ENCODE measurements at regions not wholly inside any gene's neighbourhood (a gene's known extent, or its start where the extent isn't known, plus 50 kb on each side); places are given as distances from the start of the nearest gene placed in this dataset.

DNA sequence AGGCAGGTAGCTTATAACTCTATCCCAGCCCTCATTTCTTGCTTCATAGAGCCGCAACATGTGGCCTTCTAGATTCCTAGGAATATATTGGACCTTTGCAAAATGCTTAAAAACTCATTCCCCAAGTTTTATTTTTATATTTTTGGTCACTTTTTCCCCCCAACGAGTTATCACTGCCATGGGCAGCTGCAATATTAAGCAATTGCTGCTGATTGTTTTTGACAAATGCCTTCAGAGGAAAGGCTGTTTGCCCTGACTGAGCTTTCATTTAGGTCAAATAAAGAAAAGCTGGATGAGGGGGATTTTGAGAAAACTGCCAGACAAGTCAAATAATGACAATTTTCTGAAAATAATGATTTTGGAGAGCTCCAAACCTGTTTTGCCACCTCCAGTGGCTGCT is 976.9 kb upstream of the MBL2 start:
- DNase-seq, result no peak

DNA sequence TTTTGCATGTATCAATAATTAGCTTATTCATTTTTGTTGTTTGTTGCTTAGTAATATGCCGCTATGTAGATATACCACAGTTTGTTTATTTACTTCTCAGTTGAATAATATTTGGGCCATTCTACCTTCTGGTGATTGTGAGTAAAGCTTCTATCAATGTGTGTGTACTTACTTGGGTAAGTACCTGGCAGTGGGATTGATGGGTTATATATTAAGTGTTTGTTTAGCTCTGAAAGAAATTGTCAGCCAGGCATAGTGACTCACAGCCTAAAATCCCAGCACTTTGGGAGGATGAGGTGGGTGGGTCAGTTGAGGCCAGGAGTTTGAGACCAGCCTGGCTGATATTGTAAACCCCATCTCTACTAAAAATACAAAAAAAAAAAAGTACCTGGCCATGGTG is 975.7 kb upstream of the MBL2 start:
- no peak for DNase-seq

DNA sequence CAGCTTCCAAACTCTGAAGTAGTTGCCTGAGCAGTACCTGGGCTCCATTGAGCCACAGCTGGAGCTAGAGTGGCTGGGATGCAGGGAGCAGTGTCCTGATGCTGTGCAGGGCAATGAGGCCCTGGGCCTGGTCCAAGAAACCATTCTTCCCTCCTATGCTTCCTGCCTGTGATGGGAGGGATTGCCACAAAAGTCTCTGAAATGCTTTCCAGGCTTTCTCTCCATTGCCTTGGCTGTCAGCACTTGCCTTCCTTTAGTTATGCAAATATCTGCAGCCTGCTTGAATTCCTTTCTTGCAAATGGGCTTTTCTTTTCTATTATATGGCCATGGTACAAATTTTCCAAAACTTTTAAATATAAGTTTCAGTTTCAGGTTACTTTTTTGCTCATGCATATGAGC is 972.2 kb upstream of the MBL2 start:
- no peak for DNase-seq

DNA sequence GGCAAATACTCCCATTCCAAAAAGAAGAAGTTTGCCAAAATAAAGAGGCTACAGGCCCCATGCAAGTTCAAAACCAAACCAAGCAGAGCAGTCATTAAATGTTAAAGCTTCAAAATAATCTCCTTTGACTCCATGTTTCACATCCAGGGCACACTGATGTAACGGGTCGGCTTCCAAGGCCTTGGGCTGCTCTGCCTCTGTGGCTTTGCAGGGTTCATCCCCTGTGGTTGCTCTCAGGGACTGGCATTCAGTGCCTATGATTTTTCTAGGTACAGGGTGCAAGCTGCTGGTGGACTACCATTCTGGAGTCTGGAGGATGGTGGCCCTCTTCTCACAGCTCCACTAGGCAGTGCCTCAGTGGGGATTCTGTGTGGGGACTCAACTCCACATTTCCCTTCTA is 971.6 kb upstream of the MBL2 start:
- no peak for DNase-seq

DNA sequence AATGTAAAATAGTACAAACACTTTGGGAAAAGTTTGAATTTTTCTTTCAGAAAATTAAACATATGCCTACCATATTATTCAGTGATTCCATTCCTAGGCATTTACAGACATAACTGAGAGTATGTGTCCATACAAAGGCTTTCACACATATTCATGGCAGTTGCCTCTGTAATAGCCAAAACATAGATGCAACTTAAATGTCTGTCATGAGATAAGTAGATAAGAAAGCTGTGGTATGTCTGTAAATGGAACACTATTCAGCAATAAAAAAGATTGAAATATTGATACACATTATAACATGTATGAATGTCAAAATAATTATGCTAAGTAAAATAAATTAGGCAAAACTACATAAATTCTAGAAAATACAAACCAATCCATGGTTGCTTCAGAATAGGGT is 964.5 kb upstream of the MBL2 start:
- no peak for DNase-seq

DNA sequence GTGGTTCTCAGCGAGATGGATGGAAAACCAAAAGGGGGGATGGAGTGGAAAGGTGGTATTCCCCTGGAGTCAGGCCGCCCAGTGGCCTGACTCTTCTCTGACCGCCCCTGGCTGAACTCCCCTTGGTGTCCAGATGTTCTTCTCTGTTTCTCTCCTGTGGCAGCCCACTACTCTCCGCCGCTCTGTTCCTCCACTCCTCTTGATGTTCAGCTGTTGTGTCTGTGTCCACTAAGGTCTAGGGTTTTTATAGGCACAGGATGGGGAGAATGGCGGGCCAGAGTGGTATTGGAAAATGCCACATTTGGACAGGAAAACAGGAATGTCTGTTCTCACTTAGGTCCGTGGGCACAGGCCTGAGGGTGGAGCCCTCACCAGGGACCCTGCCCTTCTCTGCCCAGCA is 954.3 kb upstream of the MBL2 start:
- DNase-seq, result no peak

DNA sequence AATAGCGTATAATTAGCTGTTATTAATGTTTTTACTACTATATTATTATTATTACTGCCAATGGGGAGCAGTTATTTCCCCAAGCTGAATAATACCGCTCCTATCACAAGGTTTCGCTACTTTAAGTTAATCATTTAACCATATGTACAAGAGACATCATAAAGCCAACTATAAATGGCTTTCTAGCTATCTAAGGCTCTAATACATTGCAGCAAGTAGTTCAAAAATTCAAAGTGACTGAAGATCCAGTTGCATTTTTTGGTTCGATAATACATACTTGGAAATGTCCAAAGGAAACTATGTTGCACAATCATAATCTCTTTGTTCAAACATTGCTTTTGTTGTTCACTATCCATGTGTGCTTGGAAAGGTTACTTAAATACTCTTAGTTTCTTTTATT is 952.0 kb upstream of the MBL2 start:
- DNase-seq, result no peak

DNA sequence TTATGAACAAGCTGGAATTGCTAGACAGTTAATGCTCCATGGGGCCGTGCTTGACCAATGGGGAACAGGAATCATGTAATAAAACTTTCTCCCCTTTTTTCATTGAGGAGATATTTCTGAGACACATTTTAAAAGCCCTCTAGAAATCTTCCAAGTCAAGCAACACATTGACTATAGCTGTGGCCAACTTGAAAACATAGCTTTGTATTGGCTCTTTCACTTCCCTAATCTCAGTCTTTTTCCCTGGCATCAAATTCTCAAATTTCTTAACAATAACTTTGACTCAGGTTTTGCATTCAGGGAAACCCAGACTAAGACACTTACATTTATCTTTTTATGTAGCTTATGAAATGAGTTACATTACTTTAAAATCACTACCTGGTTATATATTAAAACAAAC is 947.1 kb upstream of the MBL2 start:
- DNase-seq, result no peak

DNA sequence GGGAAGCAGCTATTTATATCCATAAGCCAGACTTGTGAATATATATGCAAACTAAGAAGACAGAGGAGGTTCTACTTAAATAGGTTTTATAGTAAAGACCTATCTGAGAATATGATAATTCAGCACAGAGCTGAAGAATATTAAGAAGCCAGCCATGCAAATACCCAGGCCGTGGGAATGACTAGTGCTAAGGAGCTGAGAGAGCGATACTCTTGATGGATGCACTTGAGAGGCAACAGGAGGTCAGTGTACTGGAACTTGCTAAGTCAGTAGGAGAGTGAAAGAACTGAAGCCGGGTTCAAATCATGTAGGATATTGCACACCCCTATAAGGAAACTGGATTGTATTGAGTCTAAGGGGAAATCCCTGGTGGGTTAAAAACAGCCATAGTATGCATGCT is 943.6 kb upstream of the MBL2 start:
- no peak for DNase-seq

DNA sequence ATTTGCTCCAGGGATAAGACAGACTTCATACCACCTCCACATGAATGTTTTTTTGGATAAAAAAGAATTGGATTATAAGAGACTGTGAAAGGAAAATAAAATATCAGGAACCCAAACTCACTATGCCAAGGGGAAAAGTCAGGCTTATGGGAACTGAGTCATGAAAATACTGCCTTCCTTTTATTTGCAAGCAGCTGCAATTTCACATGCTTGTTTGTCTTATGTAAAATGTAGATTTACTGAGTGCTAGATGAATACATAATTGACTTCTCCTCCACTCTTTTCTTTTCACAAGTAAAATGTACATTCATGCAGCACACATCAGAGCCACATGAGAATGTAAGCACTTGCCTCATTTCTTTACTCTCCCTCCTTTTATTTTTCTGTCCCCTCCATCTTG is 940.8 kb upstream of the MBL2 start:
- no peak for DNase-seq

DNA sequence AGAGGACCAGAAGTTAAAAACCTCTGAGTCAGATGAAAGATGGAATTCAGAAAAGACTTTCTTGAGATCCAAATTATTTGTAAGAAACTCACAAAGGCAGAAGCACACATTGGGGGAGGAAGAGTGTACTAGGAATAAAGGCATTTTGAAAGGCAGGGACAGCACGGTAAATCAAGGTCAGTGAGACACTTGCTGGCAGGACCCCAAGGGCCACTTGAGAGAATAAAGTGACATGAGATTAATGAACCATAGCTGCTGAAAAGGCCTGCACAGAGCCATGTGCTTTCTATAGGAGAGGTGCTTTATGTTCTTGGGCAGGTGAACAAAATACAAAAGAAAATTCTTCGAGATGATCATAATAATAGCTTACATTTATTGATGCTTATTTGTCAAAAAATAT is 929.9 kb upstream of the MBL2 start:
- DNase-seq, result no peak

DNA sequence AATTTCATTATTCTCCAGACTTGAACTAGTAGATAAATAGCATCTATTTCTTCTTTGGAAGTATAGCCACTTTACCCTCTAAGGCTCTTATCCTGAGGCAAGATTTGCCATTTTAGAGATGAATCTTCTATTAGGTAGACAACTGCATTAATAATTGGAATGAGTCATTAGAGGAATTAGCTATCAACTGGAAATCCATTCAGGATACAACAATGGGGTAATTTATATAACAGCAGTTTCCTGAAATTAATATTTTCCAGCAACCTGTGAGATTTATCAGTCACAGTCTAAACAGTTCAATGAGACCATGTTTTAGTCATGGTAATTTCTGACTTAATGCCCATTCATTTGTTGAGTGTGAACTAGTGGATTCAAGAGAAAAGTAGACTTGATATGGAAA is 928.6 kb upstream of the MBL2 start:
- no peak for DNase-seq

DNA sequence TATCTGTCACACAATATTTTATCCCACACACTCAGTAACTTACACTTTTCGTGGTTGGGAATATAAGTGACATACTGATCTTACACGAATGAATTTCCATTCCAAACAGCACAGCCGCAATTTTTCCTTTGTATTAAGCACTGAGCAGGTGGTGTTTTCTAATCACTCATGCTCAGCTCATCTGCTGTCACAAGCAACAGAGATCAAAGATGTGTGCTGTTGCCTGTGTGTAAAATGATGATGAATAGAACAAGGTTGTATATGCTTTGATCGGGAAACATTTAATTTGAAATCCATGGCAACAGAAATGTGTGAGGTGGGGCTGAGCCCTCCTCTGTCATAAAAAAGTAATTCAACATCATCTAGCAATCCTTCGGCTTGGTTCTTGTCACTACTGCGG is 927.7 kb upstream of the MBL2 start:
- no peak for DNase-seq

DNA sequence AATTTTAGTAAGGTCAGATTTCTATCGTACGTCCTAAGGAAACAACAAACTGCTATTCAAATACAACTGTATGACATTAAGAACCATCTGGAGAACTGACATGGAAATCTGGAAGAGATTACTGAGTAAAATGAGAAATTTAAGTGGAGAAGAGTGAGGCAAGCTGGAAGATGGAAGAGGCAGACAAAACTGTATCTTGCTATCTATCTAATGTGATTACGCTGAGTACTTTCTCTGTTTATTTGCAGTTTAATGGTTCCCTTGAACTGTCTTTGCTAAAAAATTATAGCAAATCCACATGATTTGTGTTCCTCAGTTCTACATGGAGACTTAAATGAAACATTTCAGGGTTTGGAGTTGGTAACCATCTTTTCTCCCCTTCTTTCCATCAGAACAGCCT is 927.1 kb upstream of the MBL2 start:
- DNase-seq, result no peak

DNA sequence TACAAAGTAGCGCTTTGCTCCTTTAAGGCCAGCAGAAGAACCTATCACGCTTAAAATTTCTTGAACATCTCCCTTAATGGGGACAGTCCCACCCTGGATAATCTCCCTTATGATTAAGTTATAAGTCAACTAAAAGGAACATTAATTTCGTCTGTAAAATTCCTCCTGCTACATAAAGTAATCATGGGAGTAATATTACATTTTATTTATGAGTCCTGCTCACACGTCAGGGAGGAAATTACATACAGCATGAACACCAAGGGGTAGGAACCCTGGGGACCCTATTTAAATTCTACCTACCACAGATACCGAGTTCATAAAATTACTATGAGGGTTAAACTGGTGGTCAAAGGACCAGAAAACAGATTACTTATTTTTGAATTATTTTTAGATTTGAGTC is 926.6 kb upstream of the MBL2 start:
- no peak for DNase-seq

DNA sequence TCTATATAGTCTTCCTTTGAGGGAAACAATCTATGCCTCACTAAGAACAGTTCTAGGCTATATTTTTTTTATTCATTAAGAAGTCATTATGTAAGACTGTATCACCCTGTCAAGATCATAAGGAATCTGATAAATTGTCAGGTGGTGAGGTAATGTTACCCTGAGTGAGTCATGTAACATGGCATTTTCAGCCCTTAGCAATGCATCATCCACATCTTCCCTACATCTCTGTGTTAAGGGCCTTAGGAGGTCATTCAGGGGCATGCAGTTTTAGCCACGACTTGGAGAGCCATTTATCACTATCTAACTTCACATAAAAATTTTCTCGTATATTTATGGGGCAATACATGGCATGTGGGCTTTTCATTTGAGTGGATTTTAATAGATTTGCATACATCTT is 924.5 kb upstream of the MBL2 start:
- DNase-seq, result no peak

DNA sequence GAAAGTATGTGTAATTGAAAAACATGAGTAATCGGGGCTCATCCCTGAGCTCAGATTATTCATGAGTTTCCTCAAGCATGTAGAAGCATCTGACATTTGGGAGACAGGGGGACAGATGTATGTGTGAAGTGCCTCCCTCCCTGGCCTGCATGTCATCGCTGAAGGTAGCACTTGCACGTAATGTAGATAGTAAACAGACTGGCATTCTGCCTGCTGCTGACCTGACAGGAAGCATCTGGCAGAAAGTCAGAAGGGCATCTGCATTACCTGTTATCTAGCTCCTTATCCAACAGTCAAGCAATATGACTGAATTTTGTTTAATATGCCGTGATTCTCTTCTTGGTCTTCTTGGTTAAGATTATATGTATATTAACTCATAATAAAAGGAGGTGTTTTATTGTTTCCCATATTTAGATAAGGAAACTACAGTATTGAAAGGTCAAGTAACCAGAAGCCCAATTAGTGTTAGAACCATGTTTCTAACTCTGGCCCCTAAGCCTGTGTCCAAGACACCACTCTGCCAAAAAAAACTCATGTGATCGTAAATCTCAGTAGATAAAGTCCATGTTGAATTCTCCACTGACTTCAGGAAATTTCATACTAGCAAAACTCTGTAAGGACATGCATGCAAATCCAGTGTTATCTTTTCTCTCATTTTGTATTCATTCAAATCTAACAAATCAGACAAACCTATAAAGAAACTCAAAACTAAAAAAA is 918.1 kb upstream of the MBL2 start:
- no peak for DNase-seq

DNA sequence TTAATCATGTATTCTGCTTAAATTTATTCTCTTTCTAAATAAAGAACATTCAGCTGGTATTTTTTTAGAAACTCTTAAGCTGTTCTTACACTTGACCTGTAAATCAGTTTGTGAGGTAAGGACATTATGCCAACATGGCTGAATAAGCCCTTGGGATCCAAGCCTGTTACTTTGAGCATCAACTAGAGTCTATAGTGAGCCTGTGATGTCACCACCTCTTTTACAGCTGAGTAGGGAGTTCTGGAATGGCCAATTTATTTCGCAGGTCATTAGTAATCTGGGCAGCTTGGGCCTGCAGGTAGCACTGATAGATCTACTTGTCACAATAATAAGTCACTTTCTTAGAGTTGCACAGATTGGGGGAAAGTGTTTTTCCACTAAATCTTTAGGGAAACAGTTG is 915.2 kb upstream of the MBL2 start:
- DNase-seq, result no peak

DNA sequence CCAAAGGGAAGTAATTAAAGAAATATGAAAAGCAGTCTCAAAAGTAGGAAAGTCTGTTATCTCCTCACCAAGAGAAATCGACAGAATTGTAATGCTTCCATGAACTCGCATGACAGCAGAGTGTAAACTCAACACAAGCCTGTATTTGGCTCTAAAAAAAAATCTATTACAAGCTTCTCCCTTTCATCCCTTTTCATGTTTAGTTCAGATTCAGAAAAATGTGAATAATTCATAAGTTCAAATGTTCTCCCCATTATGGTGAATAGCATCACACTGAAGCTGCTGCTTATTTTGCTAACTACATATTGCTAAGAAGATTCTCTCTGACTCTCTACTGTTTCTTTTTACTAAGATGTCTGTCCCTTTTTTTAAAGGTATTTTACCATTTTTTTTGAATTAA is 910.3 kb upstream of the MBL2 start:
- DNase-seq, result no peak

DNA sequence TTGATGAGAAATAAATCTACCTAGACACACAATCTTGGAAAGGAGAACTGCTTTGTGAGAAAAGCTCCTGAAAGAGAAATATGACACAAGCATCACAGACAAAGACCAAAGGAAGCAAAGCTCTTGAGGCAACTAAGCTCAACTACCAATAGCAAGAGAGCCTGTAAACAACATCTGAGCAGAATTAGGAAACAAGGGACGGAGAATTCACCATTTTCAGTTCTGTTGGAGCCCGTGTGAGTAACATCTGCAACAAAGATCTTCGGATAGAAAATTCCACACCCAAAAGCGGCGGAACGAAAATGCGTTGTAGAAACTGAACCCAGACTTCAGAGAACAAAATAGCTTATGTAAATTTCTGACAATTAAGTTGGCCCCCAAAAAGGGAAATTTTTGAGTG is 909.9 kb upstream of the MBL2 start:
- no peak for DNase-seq

DNA sequence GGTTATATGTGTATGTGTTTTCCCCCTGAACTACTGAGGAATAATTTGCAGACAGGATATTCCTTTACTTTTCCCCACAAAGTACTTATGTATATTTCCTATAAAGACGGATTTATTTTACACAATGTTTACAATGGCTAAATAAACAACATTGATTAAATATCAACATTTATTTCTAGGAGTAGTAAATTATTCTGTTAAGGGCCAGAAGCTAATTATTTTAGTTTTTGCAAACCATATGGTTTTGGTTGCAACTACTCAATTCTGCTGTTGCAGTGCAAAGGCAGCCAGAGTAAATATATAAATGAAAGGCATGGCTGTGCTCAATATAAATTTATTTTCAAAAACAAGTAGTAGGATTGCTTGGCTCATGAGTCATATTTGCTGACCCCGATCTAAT is 907.1 kb upstream of the MBL2 start:
- DNase-seq, result no peak

DNA sequence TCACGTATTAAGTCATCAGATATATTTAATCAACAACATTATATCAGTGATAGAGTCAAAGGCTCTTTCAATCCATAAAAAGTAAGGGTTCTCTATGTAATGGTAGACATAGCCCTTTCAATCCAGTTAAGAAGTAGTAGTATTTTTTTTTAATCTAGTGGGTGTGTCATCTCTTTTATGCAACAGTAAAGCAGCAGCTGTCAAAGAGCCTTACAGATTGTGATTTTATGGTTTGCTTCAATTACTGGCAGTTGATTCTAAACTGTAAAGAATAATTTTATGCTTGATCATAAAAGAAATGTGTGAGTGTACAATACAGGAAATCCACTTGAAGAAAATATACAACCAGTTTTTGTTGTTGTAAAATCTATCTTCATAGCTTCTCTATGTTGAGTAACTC is 902.6 kb upstream of the MBL2 start:
- no peak for DNase-seq

DNA sequence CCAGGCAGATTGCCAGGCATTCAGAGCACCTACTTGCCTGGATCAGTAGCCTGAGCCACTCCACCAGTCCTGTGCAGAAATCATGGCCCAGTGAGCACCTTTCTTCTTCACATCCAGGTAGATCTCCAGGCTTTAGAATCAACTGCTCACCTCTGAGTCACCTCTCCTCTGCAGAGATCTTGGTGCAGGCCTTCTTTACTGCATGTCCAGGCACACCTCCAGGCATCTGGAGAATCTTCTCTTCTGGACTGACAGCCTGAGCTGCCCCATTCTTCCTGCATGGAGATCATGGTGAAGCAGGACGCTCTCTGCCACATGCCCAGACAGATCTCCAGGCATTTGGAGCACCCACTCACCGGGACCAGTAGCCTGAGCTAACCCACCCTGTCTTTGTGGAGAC is 894.5 kb upstream of the MBL2 start:
- DNase-seq, result no peak

DNA sequence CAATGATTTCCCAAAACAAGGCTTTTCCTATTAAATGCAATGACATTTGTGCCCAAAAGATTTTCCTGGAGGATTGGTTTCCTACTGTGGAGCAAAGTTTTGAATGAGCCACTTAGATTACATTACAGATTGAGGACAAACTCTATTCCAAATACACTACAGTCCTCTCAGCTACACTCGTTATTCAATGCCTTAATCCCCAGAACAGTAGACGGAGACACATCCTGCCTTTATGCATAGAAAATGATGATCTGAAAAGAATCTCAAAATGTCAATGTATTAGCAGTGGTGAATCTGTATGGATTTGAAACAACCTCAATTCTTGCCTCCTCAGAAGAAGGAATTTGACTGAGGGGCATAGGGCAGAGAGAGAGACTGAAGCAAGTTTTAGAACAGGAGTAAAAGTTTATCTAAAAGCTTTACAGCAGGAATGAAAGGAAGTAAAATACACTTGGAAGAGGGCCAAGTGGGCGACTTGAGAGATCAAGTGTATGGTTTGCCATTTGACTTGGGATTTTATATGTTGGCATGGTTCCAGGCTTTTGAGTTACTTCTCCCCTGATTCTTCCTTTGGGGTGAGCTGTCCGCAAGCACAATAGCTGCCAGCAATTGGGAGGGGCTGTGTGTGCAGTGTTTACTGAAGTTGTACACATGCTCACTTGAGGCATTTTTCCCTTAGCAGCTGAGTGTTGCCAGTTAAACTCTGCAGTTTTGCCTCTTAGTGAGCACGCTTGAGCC is 891.9 kb upstream of the MBL2 start:
- no peak for DNase-seq

DNA sequence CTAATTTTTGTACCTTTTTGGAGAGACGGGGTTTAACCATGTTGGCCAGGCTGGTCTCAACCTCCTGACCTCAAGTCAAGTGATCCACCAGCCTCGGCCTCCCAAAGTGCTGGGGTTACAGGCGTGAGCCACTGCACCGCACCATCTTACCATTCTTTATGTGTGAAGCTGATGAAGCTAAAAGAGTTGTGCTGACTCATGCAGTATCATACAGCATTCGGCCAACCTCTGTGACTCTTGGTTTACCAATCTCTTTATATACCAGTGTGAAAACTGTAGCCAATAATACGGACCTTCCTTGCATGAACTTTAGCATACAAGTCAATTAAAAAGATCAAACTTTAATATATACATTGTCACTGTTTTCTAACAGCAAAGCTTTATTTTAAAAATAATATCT is 878.2 kb upstream of the MBL2 start:
- no peak for DNase-seq

Measured in EL (cell line).